HEK293 (cell line): ENCODE measurements at regions not wholly inside any gene's neighbourhood (a gene's known extent, or its start where the extent isn't known, plus 50 kb on each side); places are given as distances from the start of the nearest gene placed in this dataset.

Experiments used
- CTCF ChIP-seq: fragments of 450-650 bp; formaldehyde crosslinking; IDR thresholded peaks from 2 replicates; pipeline ENCODE4 v1.5.1; 2016; ENCODE audit warnings: missing biosample characterization, missing genetic modification characterization
- ZBTB11 ChIP-seq: fragments of 450-650 bp; formaldehyde crosslinking; conservative IDR thresholded peaks from 2 replicates; pipeline ENCODE4 v1.5.1; 2016; ENCODE audit warnings: low read depth, missing biosample characterization, missing genetic modification characterization
- ZBTB21 ChIP-seq: fragments of 450-650 bp; formaldehyde crosslinking; IDR thresholded peaks from 2 replicates; pipeline ENCODE4 v1.5.1; 2017; ENCODE audit warnings: missing biosample characterization, missing genetic modification characterization
- ZFP37 ChIP-seq: fragments of 450-650 bp; formaldehyde crosslinking; IDR thresholded peaks from 2 replicates; pipeline ENCODE4 v1.5.1; 2016; ENCODE audit warnings: missing biosample characterization, missing genetic modification characterization
- ZNF121 ChIP-seq: fragments of 450-650 bp; formaldehyde crosslinking; IDR thresholded peaks from 2 replicates; pipeline ENCODE4 v1.5.1; 2016; ENCODE audit warnings: missing biosample characterization, missing genetic modification characterization
- ZNF174 ChIP-seq: fragments of 450-650 bp; formaldehyde crosslinking; IDR thresholded peaks from 2 replicates; pipeline ENCODE4 v1.5.0; 2017; ENCODE audit warnings: missing biosample characterization, mild to moderate bottlenecking, missing genetic modification characterization
- ZNF274 ChIP-seq, 2 experiments: fragments of 200-500 bp in 1 of 2; fragments of 450-650 bp in 1 of 2; sonication (Bioruptor generic) in 1 of 2; formaldehyde crosslinking in 1 of 2; IDR thresholded peaks; 2 replicates each; pipeline versions ENCODE4 v1.5.1 to v1.6.1; 2014 to 2016; ENCODE audit warnings: borderline replicate concordance in 1 of 2, inconsistent platforms in 1 of 2, low read length in 1 of 2, missing biosample characterization in 1 of 2, missing genetic modification characterization in 1 of 2
- ZNF426 ChIP-seq: fragments of 450-650 bp; formaldehyde crosslinking; IDR thresholded peaks from 2 replicates; pipeline ENCODE4 v1.5.1; 2017; ENCODE audit warnings: missing biosample characterization, missing genetic modification characterization, mild to moderate bottlenecking, inconsistent platforms, moderate library complexity
- ZSCAN4 ChIP-seq: fragments of 450-650 bp; formaldehyde crosslinking; IDR thresholded peaks from 2 replicates; pipeline ENCODE4 v1.5.1; 2017; ENCODE audit warnings: missing biosample characterization, missing genetic modification characterization

- TF ChIP-seq ZNF121 (tag by site-specific recombination) = no peak
- TF ChIP-seq ZFP37 (tag by site-specific recombination) = no peak
- TF ChIP-seq ZBTB11 (tag by site-specific recombination) = no peak
- no peak for TF ChIP-seq ZSCAN4 (tag by site-specific recombination)
- no peak for TF ChIP-seq ZBTB21 (tag by site-specific recombination)
- no peak for TF ChIP-seq CTCF (tag by site-specific recombination)
- TF ChIP-seq ZNF426 (tag by site-specific recombination) = no peak
- TF ChIP-seq ZNF174 = no peak
- no peak for TF ChIP-seq ZNF274 (IDR thresholded peaks at IDR 0.05; ENCODE audit: low read length)
- TF ChIP-seq ZNF274 (tag by site-specific recombination; IDR thresholded peaks at IDR 0.05; ENCODE audit: borderline replicate concordance) = no peak
These were observed 147.0 kb downstream of the SOX4 start for GRCh38 chr6:21740376-21741124.
